ENCODE measurements at regions not wholly inside any gene's neighbourhood (a gene's known extent, or its start where the extent isn't known, plus 50 kb on each side); places are given as distances from the start of the nearest gene placed in this dataset.
"Not testable (repeated sequence)": the region's sequence is repeated elsewhere in the genome, so short reads cannot be mapped to it uniquely, and the experiment has no call there.

DNA sequence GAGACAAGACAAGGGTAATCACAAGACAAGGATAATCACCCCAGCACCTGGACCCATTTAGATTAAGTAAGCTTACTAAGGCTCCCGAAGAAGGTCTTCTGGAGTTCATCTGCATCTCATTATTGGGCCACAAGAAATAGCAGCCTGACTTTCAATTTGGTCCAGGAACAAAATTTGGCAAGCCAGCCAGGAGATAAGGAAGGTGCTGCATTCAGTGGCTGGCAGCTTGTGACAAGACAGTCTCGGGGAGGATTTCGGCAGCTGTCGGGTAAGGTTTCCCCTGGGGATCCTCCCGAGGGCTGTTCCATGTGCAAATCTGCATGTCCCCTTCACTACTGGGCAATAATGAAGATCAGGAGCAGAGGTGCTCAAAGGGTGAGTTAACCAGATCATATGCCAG is 195.2 kb downstream of the FCRL5 start:
- Histone ChIP-seq H3K36me3 (ENCODE audit: control insufficient read depth in 1 of 2, insufficient read depth in 2 of 2, low read length in 1 of 2) (no peaks in the 10 kb centered on the region), H3K4me1 (ENCODE audit: control insufficient read depth in 1 of 2, insufficient read depth in 2 of 2, low read length in 2 of 2) (no peaks in the 10 kb centered on the region), H3K27ac (ENCODE audit: low read depth in 1 of 2, low read length in 2 of 2) (no peak overlapping the region), H3K9me3 (ENCODE audit: control insufficient read depth, low read length) (peaks cover 1% of the 10 kb centered on the region), H3K4me3 (ENCODE audit: low read length in 2 of 2) (no peak overlapping the region), H3K27me3 (ENCODE audit: control insufficient read depth in 1 of 2, insufficient read depth in 2 of 2, low read length in 1 of 2) (peaks cover 0 to 3% of the 10 kb centered on the region in 2 donors)
- ATAC-seq (ENCODE audit: low FRiP score) (no peak), DNase-seq (no peak)
- intact Hi-C loops (cut with DNase I): no loop called here
- 87 to 88% methylated on average over 5 of the region's 5 CpGs for WGBS, 2 donors

DNA sequence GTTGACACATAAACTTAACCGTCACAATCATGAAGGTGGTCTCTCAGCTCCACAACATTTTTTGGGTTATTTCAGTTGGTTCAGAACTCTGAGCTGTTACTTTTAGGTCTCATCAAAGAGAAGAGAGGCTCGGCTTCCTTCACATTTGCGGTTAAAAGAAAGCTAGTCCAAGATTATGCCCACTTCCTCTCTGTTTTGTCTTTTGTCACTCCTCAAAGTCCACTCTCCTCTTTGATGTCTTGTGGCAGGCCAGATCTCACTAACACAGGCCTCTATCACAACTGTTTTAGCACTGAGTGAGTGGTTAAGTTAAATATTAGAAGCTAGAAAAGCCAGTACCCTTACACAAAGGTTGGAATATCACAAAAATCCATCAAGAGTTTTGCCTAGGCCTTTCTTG is 195.7 kb downstream of the FCRL5 start:
- no peaks in the 10 kb centered on the region for H3K4me1 ChIP-seq (ENCODE audit: control insufficient read depth in 1 of 2, insufficient read depth in 2 of 2, low read length in 2 of 2)
- H3K36me3 ChIP-seq (ENCODE audit: control insufficient read depth in 1 of 2, insufficient read depth in 2 of 2, low read length in 1 of 2): no peaks in the 10 kb centered on the region
- H3K27me3 ChIP-seq (ENCODE audit: control insufficient read depth in 1 of 2, insufficient read depth in 2 of 2, low read length in 1 of 2): peaks cover 0 to 3% of the 10 kb centered on the region in 2 donors
- no peak overlapping the region for H3K27ac ChIP-seq (ENCODE audit: low read depth in 1 of 2, low read length in 2 of 2)
- 83 to 88% methylated on average over 3 of the region's 3 CpGs for WGBS, 2 donors
- intact Hi-C loops (cut with DNase I): no loop called here
- H3K4me3 ChIP-seq (ENCODE audit: low read length in 2 of 2): no peak overlapping the region
- H3K9me3 ChIP-seq (ENCODE audit: control insufficient read depth, low read length): peaks cover 1% of the 10 kb centered on the region
- no peak for DNase-seq
- ATAC-seq (ENCODE audit: low FRiP score): no peak

DNA sequence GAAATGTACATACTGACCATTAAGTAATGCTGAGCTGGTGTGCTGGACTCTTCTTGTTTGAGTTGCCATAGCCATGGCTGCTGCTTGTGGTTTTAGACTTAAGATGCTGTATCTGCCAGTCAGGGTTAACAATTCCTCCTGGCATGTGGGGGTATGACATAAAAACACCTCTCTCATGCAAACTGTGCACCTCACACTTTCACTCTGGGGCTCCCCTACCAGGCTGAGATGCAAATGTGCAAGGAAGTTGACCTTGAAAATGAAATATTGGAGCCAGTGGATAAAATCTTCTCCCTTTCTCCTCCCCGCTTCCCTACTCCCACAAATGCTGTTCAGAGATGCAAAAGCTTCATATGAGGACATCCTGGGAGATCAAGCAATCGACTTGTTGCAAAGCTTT is 198.8 kb downstream of the FCRL5 start:
- no peaks in the 10 kb centered on the region for H3K36me3 ChIP-seq (ENCODE audit: control insufficient read depth in 1 of 2, insufficient read depth in 2 of 2, low read length in 1 of 2)
- H3K4me1 ChIP-seq (ENCODE audit: control insufficient read depth in 1 of 2, insufficient read depth in 2 of 2, low read length in 2 of 2): no peaks in the 10 kb centered on the region

DNA sequence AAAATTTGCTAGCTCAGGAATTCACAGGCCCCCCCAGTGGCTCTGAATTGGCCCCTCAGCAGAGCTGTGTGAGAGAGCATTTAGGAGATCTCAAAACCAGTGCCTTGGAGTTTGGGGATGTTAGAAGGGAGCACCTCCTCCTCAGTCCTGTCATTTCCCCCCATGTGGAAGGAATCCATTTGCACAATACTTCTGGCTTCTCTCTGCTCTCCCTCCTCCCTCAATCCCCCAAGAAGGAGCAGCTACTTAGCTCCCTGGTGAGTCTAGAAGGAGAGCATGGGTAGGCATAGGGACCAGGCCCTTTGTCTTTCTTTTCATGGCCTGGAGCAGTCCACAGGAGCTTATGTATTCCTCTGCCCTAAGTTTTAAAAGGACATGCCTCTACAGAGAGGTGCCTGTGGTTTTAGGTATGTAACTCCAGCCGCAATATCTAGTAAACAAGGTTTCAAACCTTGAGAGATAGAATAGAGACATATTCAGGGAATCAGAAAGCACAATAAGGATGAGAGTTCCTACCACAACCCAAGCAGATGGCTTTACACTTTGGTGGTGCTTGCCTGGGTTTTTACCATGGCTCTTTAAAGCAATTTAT is 199.4 kb downstream of the FCRL5 start:
- no peak for DNase-seq
- no peak overlapping the region for H3K27ac ChIP-seq (ENCODE audit: low read depth in 1 of 2, low read length in 2 of 2)
- H3K27me3 ChIP-seq (ENCODE audit: control insufficient read depth in 1 of 2, insufficient read depth in 2 of 2, low read length in 1 of 2): peaks cover 0 to 3% of the 10 kb centered on the region in 2 donors
- WGBS, 2 donors: 87 to 96% methylated on average over 1 of the region's 1 CpG
- no peak for ATAC-seq (ENCODE audit: low FRiP score)
- intact Hi-C loops (cut with DNase I): no loop called here
- H3K9me3 ChIP-seq (ENCODE audit: control insufficient read depth, low read length): peaks cover 2% of the 10 kb centered on the region
- H3K4me3 ChIP-seq (ENCODE audit: low read length in 2 of 2): no peak overlapping the region
- H3K36me3 ChIP-seq (ENCODE audit: control insufficient read depth in 1 of 2, insufficient read depth in 2 of 2, low read length in 1 of 2): no peaks in the 10 kb centered on the region
- H3K4me1 ChIP-seq (ENCODE audit: control insufficient read depth in 1 of 2, insufficient read depth in 2 of 2, low read length in 2 of 2): no peaks in the 10 kb centered on the region

More for the DNA sequence above, 198.8 kb downstream of the FCRL5 start:
- ATAC-seq (ENCODE audit: low FRiP score): no peak
- intact Hi-C loops (cut with DNase I): no loop called here
- 65% methylated on average over 2 of the region's 2 CpGs for WGBS, 2 donors
- H3K27ac ChIP-seq (ENCODE audit: low read depth in 1 of 2, low read length in 2 of 2): no peak overlapping the region
- DNase-seq: no peak
- peaks cover 0 to 3% of the 10 kb centered on the region in 2 donors for H3K27me3 ChIP-seq (ENCODE audit: control insufficient read depth in 1 of 2, insufficient read depth in 2 of 2, low read length in 1 of 2)
- H3K4me3 ChIP-seq (ENCODE audit: low read length in 2 of 2): no peak overlapping the region
- H3K9me3 ChIP-seq (ENCODE audit: control insufficient read depth, low read length): peaks cover 2% of the 10 kb centered on the region

DNA sequence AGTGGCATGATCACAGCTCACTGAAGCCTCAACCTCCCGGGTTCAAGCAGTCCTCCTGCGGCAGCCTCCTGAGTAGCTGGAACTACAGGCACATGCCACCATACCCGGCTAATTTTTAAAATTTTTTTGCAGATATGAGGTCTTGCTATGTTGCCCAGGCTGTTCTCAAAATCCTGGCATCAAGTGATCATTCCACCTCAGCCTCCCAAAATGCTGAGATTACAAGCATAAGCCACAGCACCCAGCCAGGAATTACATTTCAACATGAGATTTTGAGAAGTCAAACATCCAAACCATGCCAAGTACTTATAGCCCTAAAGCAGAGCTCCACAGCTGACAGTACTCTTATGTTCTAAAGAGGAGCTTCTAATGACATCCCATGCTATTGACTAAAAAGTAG is 200.1 kb downstream of the FCRL5 start:
- Histone ChIP-seq H3K27ac (ENCODE audit: low read depth in 1 of 2, low read length in 2 of 2) (no peak overlapping the region), H3K9me3 (ENCODE audit: control insufficient read depth, low read length) (peaks cover 2% of the 10 kb centered on the region), H3K4me3 (ENCODE audit: low read length in 2 of 2) (no peak overlapping the region), H3K4me1 (ENCODE audit: control insufficient read depth in 1 of 2, insufficient read depth in 2 of 2, low read length in 2 of 2) (no peaks in the 10 kb centered on the region), H3K27me3 (ENCODE audit: control insufficient read depth in 1 of 2, insufficient read depth in 2 of 2, low read length in 1 of 2) (peaks cover 0 to 3% of the 10 kb centered on the region in 2 donors), H3K36me3 (ENCODE audit: control insufficient read depth in 1 of 2, insufficient read depth in 2 of 2, low read length in 1 of 2) (no peaks in the 10 kb centered on the region)
- ATAC-seq (ENCODE audit: low FRiP score) (no peak), DNase-seq (no peak)
- WGBS, 2 donors: 67 to 73% methylated on average over 3 of the region's 3 CpGs
- intact Hi-C loops (cut with DNase I): no loop called here

DNA sequence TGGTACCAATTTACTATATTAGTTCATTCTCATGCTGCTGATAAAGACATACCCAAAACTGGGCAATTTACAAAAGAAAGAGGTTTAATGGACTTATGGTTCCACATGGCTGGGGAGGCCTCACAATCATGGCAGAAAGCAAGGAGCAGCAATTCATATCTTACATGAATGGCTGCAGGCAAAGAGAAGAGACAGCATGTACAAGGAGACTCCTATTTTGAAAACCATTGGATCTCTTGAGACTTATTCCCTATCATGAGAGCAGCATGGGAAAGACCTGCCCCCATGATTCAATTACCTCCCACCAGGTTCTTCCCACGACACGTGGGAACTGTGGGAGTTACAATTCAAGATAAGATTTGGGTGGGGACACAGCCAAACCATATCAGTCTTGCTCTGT is 200.5 kb downstream of the FCRL5 start:
- WGBS, 2 donors: 37 to 40% methylated on average over 2 of the region's 2 CpGs
- H3K4me1 ChIP-seq (ENCODE audit: control insufficient read depth in 1 of 2, insufficient read depth in 2 of 2, low read length in 2 of 2); ATAC-seq (ENCODE audit: low FRiP score); H3K9me3 ChIP-seq (ENCODE audit: control insufficient read depth, low read length); H3K36me3 ChIP-seq (ENCODE audit: control insufficient read depth in 1 of 2, insufficient read depth in 2 of 2, low read length in 1 of 2); H3K4me3 ChIP-seq (ENCODE audit: low read length in 2 of 2); H3K27ac ChIP-seq (ENCODE audit: low read depth in 1 of 2, low read length in 2 of 2); DNase-seq; H3K27me3 ChIP-seq (ENCODE audit: control insufficient read depth in 1 of 2, insufficient read depth in 2 of 2, low read length in 1 of 2); intact Hi-C loops (cut with DNase I): not testable (repeated sequence)

DNA sequence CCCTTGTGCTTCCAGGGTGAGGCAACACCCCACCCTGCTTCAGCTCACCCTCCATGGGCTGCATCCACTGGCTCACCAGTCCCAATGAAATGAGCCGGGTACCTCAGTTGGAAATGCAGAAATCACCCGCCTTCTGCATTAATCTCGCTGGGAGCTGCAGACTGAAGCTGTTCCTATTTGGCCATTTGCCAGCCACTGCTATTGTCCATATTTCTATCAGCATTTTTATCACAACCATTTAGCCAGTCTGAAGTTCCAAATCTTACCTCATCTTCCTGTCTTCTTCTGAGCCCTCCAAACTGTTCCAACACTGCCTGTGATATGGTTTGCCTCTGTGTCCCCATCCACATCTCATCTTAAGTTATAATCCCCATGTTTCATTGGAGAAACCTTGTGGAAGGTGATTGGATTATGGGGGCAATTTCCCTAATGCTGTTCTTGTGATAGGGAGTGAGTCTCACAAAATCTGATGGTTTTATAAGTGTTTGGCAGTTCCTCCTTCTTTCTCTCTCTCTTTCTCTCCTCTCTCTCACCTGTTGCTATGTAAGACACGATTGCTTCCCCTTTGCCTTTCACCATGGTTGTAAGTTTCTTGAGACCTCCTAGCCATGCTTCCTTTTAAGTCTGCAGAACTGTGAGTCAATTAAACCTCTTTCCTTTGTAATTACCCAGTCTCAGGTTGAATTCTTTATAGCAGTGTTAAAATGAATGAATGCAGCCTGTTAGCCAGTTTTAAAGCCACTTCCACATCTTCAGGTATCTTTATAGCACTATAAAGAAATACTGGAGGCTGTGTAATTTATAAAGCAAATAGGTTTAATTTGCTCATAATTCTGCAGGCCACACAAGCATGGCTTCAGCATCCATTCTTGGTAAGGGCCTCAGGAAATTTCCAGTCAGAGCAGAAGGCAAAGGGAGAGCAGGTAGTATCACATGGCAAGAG is 203.5 kb downstream of the FCRL5 start:
- H3K27ac ChIP-seq (ENCODE audit: low read depth in 1 of 2, low read length in 2 of 2): no peak overlapping the region
- DNase-seq (no peak), ATAC-seq (ENCODE audit: low FRiP score) (no peak)
- H3K4me3 ChIP-seq (ENCODE audit: low read length in 2 of 2): no peak overlapping the region
- no peaks in the 10 kb centered on the region for H3K36me3 ChIP-seq (ENCODE audit: control insufficient read depth in 1 of 2, insufficient read depth in 2 of 2, low read length in 1 of 2)
- WGBS, 2 donors: 70 to 78% methylated on average over 4 of the region's 4 CpGs
- no peaks in the 10 kb centered on the region for H3K4me1 ChIP-seq (ENCODE audit: control insufficient read depth in 1 of 2, insufficient read depth in 2 of 2, low read length in 2 of 2)
- peaks cover 2% of the 10 kb centered on the region for H3K9me3 ChIP-seq (ENCODE audit: control insufficient read depth, low read length)
- peaks cover 0 to 3% of the 10 kb centered on the region in 2 donors for H3K27me3 ChIP-seq (ENCODE audit: control insufficient read depth in 1 of 2, insufficient read depth in 2 of 2, low read length in 1 of 2)
- intact Hi-C loops (cut with DNase I): no loop called here

DNA sequence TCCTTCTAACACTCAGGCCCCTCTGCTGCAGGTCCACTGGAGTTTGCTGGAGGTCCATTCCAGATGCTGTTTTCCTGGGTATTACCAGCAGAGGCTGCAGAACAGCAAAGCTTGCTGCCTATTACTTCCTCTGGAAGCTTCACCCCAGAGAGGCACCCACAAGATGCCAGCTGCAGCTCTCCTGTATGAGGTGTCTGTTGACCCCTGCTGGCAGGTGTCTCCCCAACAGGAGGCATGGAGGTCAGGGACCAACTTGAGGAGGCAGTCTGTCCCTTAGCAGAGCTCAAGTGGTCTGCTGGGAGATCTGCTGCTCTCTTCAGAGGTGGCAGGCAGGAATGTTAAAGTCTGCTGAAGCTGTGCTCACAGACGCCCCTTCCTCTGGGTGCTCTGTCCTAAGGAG is 204.8 kb downstream of the FCRL5 start:
- intact Hi-C loops (cut with DNase I): no loop called here
- Histone ChIP-seq H3K27ac (ENCODE audit: low read depth in 1 of 2, low read length in 2 of 2) (no peak overlapping the region), H3K36me3 (ENCODE audit: control insufficient read depth in 1 of 2, insufficient read depth in 2 of 2, low read length in 1 of 2) (no peaks in the 10 kb centered on the region), H3K9me3 (ENCODE audit: control insufficient read depth, low read length) (peaks cover 2% of the 10 kb centered on the region), H3K4me1 (ENCODE audit: control insufficient read depth in 1 of 2, insufficient read depth in 2 of 2, low read length in 2 of 2) (no peaks in the 10 kb centered on the region), H3K4me3 (ENCODE audit: low read length in 2 of 2) (no peak overlapping the region), H3K27me3 (ENCODE audit: control insufficient read depth in 1 of 2, insufficient read depth in 2 of 2, low read length in 1 of 2) (no peaks in the 10 kb centered on the region)
- 66 to 81% methylated on average over 1 of the region's 1 CpG for WGBS, 2 donors
- DNase-seq (no peak), ATAC-seq (ENCODE audit: low FRiP score) (no peak)

DNA sequence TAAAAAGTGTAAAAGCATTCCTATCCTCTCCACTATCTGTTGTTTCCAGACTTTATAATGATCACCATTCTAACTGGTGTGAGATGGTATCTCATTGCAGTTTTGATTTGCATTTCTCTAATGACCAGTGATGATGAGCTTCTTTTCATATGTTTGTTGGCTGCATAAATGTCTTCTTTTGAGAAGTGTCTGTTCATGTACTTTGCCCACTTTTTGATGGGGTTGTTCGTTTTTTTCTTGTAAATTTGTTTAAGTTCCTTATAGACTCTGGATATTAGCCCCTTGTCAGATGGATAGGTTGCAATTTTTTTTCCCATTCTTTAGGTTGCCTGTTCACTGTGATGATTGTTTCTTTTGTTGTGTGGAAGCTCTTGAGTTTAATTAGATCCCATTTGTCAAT is 199.6 kb upstream of the ETV3 start:
- H3K4me1 ChIP-seq (ENCODE audit: control insufficient read depth in 1 of 2, insufficient read depth in 2 of 2, low read length in 2 of 2); H3K27me3 ChIP-seq (ENCODE audit: control insufficient read depth in 1 of 2, insufficient read depth in 2 of 2, low read length in 1 of 2); ATAC-seq (ENCODE audit: low FRiP score); H3K9me3 ChIP-seq (ENCODE audit: control insufficient read depth, low read length); DNase-seq; H3K4me3 ChIP-seq (ENCODE audit: low read length in 2 of 2); intact Hi-C loops (cut with DNase I); H3K36me3 ChIP-seq (ENCODE audit: control insufficient read depth in 1 of 2, insufficient read depth in 2 of 2, low read length in 1 of 2); H3K27ac ChIP-seq (ENCODE audit: low read depth in 1 of 2, low read length in 2 of 2): not testable (repeated sequence)
- WGBS, 2 donors: 62 to 64% methylated on average over 1 of the region's 1 CpG

Measured in aorta (tissue), 5 donors.